ENCODE measurements at regions not wholly inside any gene's neighbourhood (a gene's known extent, or its start where the extent isn't known, plus 50 kb on each side); places are given as distances from the start of the nearest gene placed in this dataset.
"Not testable (repeated sequence)": the region's sequence is repeated elsewhere in the genome, so short reads cannot be mapped to it uniquely, and the experiment has no call there.

- H3K27me3 ChIP-seq (ENCODE audit: insufficient read depth in 3 of 3, low read length in 2 of 3); ATAC-seq; DNase-seq; H3K4me3 ChIP-seq; H3K27ac ChIP-seq; H3K4me1 ChIP-seq; H3K9me3 ChIP-seq; H3K36me3 ChIP-seq (ENCODE audit: insufficient read depth in 1 of 2, low read depth in 1 of 2); intact Hi-C loops (cut with DNase I): not testable (repeated sequence)
- WGBS, 3 donors = 36 to 51% (median 37%) methylated on average over 3 of the region's 3 CpGs
Observed at GRCh38 chr19:21668072-21668773, 99.2 kb downstream of the ZNF100 start.

DNA sequence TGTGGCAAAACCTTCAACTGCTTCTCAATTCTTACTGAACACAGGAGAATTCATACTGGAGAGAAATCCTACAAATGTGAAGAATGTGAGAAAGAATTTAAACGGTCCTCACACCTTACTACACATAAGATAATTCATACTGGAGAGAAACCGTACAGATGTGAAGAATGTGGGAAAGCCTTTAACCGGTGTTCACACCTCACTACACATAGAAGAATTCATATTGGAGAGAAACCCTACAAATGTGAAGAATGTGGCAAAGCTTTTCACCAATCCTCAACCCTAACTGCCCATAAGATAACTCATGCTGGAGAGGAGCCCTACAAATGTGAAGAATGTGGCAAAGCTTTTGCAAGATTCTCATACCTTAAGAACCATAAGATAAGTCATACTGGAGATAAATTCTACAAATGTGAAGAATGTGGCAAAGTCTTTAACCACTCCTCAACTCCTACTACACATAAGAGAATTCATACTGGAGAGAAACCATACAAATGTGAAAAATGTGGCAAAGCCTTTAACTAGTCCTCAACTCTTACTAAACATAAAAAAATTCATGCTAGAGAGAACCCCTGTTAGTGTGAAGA is 111.7 kb downstream of the ZNF100 start:
- intact Hi-C loops (cut with DNase I) = no loop called here
- Histone ChIP-seq H3K36me3 (ENCODE audit: insufficient read depth in 1 of 2, low read depth in 1 of 2) (no peaks in the 10 kb centered on the region), H3K4me1 (no peaks in the 10 kb centered on the region), H3K9me3 (peaks cover 3% of the 10 kb centered on the region), H3K4me3 (no peak overlapping the region), H3K27ac (no peak overlapping the region), H3K27me3 (ENCODE audit: insufficient read depth in 3 of 3, low read length in 2 of 3) (no peaks in the 10 kb centered on the region)
- 60 to 78% (median 61%) methylated on average over 3 of the region's 3 CpGs for WGBS, 3 donors
- DNase-seq (no peak), ATAC-seq (no peak)
- no peak for TF ChIP-seq CTCF (IDR thresholded peaks at IDR 0.05)

GRCh38 chr19:21651478-21651877 is 115.9 kb downstream of the ZNF100 start:
- ATAC-seq; H3K4me1 ChIP-seq; H3K27ac ChIP-seq; H3K4me3 ChIP-seq; DNase-seq; intact Hi-C loops (cut with DNase I); H3K27me3 ChIP-seq (ENCODE audit: insufficient read depth in 3 of 3, low read length in 2 of 3); H3K36me3 ChIP-seq (ENCODE audit: insufficient read depth in 1 of 2, low read depth in 1 of 2): not testable (repeated sequence)
- peaks cover 11% of the 10 kb centered on the region for H3K9me3 ChIP-seq
- 60 to 70% (median 62%) methylated on average over 3 of the region's 3 CpGs for WGBS, 3 donors

DNA sequence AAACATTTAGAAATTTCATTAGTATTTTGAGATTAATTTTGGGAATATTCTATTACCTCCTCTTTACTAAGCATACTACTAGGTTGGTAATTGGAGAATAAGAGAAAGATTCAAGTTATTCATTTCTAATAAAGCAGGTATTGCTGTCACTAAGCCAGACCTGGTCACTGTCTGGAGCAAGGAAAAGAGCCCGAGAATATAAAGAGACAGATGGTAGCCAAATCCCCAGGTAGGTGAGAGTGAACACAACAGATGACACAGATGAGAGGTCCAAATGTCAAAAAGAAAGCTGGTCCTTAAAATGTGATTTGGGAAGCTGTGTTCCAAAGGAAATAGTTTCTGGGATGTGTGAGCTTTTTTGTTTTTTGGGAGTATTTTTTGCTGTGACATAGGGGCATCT is 128.6 kb downstream of the ZNF100 start:
- DNase-seq (no peak), ATAC-seq (no peak)
- no peaks in the 10 kb centered on the region for H3K4me1 ChIP-seq
- no peaks in the 10 kb centered on the region for H3K36me3 ChIP-seq (ENCODE audit: insufficient read depth in 1 of 2, low read depth in 1 of 2)
- H3K27me3 ChIP-seq (ENCODE audit: insufficient read depth in 3 of 3, low read length in 2 of 3) = no peaks in the 10 kb centered on the region
- H3K9me3 ChIP-seq = peaks cover 3% of the 10 kb centered on the region
- intact Hi-C loops (cut with DNase I) = no loop called here
- H3K4me3 ChIP-seq = no peak overlapping the region
- H3K27ac ChIP-seq = no peak overlapping the region
- 65 to 82% (median 70%) methylated on average over 1 of the region's 1 CpG for WGBS, 3 donors
- TF ChIP-seq CTCF (IDR thresholded peaks at IDR 0.05) = no peak

GRCh38 chr19:21626924-21627697 is 121.7 kb downstream of the ZNF429 start:
- Histone ChIP-seq H3K36me3 (ENCODE audit: insufficient read depth in 1 of 2, low read depth in 1 of 2) (no peaks in the 10 kb centered on the region), H3K4me1 (no peaks in the 10 kb centered on the region), H3K27ac (no peak overlapping the region), H3K27me3 (ENCODE audit: insufficient read depth in 3 of 3, low read length in 2 of 3) (no peaks in the 10 kb centered on the region), H3K9me3 (no peaks in the 10 kb centered on the region), H3K4me3 (no peak overlapping the region)
- ATAC-seq (no peak), DNase-seq (no peak)
- intact Hi-C loops (cut with DNase I) = no loop called here
- 66 to 76% (median 73%) methylated on average over 8 of the region's 8 CpGs for WGBS, 3 donors
- TF ChIP-seq CTCF (IDR thresholded peaks at IDR 0.05) = no peak
